SK-N-SH (cell line): ENCODE measurements at regions not wholly inside any gene's neighbourhood (a gene's known extent, or its start where the extent isn't known, plus 50 kb on each side); places are given as distances from the start of the nearest gene placed in this dataset.

Source experiments
- CTCF ChIA-PET: fragments of 300-600, 350-600 bp; formaldehyde crosslinking; extraction: SDS; loops from one replicate; lab custom pipeline; 2021; lab: Yijun Ruan, JAX
- POLR2A ChIA-PET: fragments of 350-600 bp; sonication (Branson Sonifier 250); formaldehyde crosslinking; extraction: SDS; loops from one replicate; lab custom pipeline; 2020; ENCODE audit warnings: antibody characterized with exemption, inconsistent platforms; lab: Yijun Ruan, JAX
- DNase-seq: peaks from one replicate; pipeline ENCODE4 v3.0.0; 2012
- H2AFZ ChIP-seq: fragments of 200-600 bp; sonication (generic); 2 replicates; pipeline ENCODE4 v1.8.1; 2016; ENCODE audit warnings: antibody characterized with exemption, mild to moderate bottlenecking, low read depth
- H3F3A ChIP-seq: fragments of 200-600 bp; sonication (generic); replicated peaks from 2 replicates; pipeline ENCODE3; 2016; ENCODE audit warnings: antibody characterized with exemption, mild to moderate bottlenecking; ENCODE audit not compliant: insufficient read depth
- H3K27ac ChIP-seq, 2 experiments: fragments of 200-500 bp in 1 of 2; fragments of 200-600 bp in 1 of 2; sonication (Bioruptor generic) in 1 of 2; sonication (generic), shearing (Covaris generic) in 1 of 2; 2 replicates each; pipeline versions ENCODE4 v1.5.1 to v1.6.1; 2014 to 2016; ENCODE audit warnings: low read depth in 2 of 2, inconsistent platforms in 1 of 2, low read length in 1 of 2, mild to moderate bottlenecking in 1 of 2, mixed read lengths in 1 of 2
- H3K27me3 ChIP-seq: fragments of 200-600 bp; sonication (generic), shearing (Covaris generic); 2 replicates; pipeline ENCODE4 v1.6.1; 2016; ENCODE audit warnings: mixed run types; ENCODE audit not compliant: insufficient read depth
- H3K36me3 ChIP-seq, 2 experiments: fragments of 200-500 bp in 1 of 2; fragments of 200-600 bp in 1 of 2; sonication (Bioruptor generic) in 1 of 2; sonication (generic) in 1 of 2; replicated peaks in 1 of 2; 2 replicates each; pipeline versions ENCODE3 to v1.5.1; 2014 to 2016; ENCODE audit warnings: low read length in 1 of 2, mild to moderate bottlenecking in 1 of 2; ENCODE audit not compliant: insufficient read depth in 2 of 2, control insufficient read depth in 1 of 2
- H3K4me1 ChIP-seq, 2 experiments: fragments of 200-500 bp in 1 of 2; fragments of 200-600 bp in 1 of 2; sonication (Bioruptor generic) in 1 of 2; sonication (generic), shearing (Covaris generic) in 1 of 2; 2 replicates each; pipeline versions ENCODE4 v1.5.1 to v1.6.1; 2014 to 2016; ENCODE audit warnings: low read depth in 1 of 2, low read length in 1 of 2, mixed run types in 1 of 2; ENCODE audit not compliant: insufficient read depth in 2 of 2, control insufficient read depth in 1 of 2
- H3K4me2 ChIP-seq: fragments of 200-600 bp; sonication (generic), shearing (Covaris generic); 2 replicates; pipeline ENCODE4 v1.6.1; 2017; ENCODE audit warnings: mixed run types
- H3K4me3 ChIP-seq, 2 experiments: fragments of 200-500 bp in 1 of 2; fragments of 200-600 bp in 1 of 2; sonication (Bioruptor generic) in 1 of 2; sonication (generic), shearing (Covaris generic) in 1 of 2; 2 replicates each; pipeline versions ENCODE4 v1.5.1 to v1.8.1; 2014 to 2016; ENCODE audit warnings: low read depth in 2 of 2, inconsistent platforms in 1 of 2, low read length in 1 of 2, mild to moderate bottlenecking in 1 of 2, mixed read lengths in 1 of 2, moderate library complexity in 1 of 2
- H3K79me2 ChIP-seq: fragments of 200-600 bp; sonication (generic); 2 replicates; pipeline ENCODE4 v1.8.1; 2017; ENCODE audit warnings: mild to moderate bottlenecking; ENCODE audit not compliant: insufficient read depth
- H3K9ac ChIP-seq: fragments of 200-600 bp; sonication (generic); 2 replicates; pipeline ENCODE4 v1.6.1; 2017; ENCODE audit warnings: mixed run types
- H3K9me2 ChIP-seq: fragments of 200-600 bp; sonication (generic); 2 replicates; pipeline ENCODE4 v1.6.1; 2017; ENCODE audit warnings: mixed run types
- H3K9me3 ChIP-seq: fragments of 200-600 bp; sonication (generic); 2 replicates; pipeline ENCODE4 v1.6.1; 2017; ENCODE audit warnings: mixed run types, mild to moderate bottlenecking, moderate library complexity
- H4K20me1 ChIP-seq: fragments of 200-600 bp; sonication (generic); 2 replicates; pipeline ENCODE4 v1.6.1; 2017; ENCODE audit warnings: mild to moderate bottlenecking, mixed run types; ENCODE audit not compliant: insufficient read depth
- CTCF ChIP-seq: fragments of 200-600 bp; sonication (generic); IDR thresholded peaks from 2 replicates; pipeline ENCODE4 v1.6.1; 2017; ENCODE audit warnings: antibody characterized with exemption, mild to moderate bottlenecking, moderate library complexity
- ELF1 ChIP-seq: IDR thresholded peaks from 2 replicates; pipeline ENCODE4 v1.4.0; 2012
- EP300 ChIP-seq, 2 experiments: IDR thresholded peaks; 2 replicates each; pipeline versions ENCODE4 v1.4.0 to v1.6.1; 2012; ENCODE audit warnings: borderline replicate concordance in 1 of 2, low read depth in 1 of 2, low read length in 1 of 2
- FOSL2 ChIP-seq: IDR thresholded peaks from 2 replicates; pipeline ENCODE4 v1.4.0; 2012; ENCODE audit warnings: low read depth, mild to moderate bottlenecking, moderate library complexity, borderline replicate concordance
- IRF3 ChIP-seq: fragments of 150-350 bp; IDR thresholded peaks from 2 replicates; pipeline ENCODE4 v1.6.1; 2016; ENCODE audit warnings: mild to moderate bottlenecking, low read depth, low read length
- MXI1 ChIP-seq: IDR thresholded peaks from 2 replicates; pipeline ENCODE4 v1.6.1; 2012; ENCODE audit warnings: mild to moderate bottlenecking, low read depth, low read length, improper control_type of control experiment
- NRF1 ChIP-seq: IDR thresholded peaks from 2 replicates; pipeline ENCODE4 v1.6.1; 2012; ENCODE audit warnings: low read depth, mild to moderate bottlenecking, low read length
- RAD21 ChIP-seq: IDR thresholded peaks from 2 replicates; pipeline ENCODE4 v1.6.1; 2012; ENCODE audit warnings: mild to moderate bottlenecking, low read length
- RFX5 ChIP-seq: IDR thresholded peaks from 2 replicates; pipeline ENCODE4 v1.6.1; 2012; ENCODE audit warnings: mild to moderate bottlenecking, improper control_type of control experiment, low read length
- RXRA ChIP-seq: IDR thresholded peaks from 2 replicates; pipeline ENCODE4 v1.4.0; 2012; ENCODE audit warnings: low read depth, mild to moderate bottlenecking, borderline replicate concordance
- SMC3 ChIP-seq: IDR thresholded peaks from 2 replicates; pipeline ENCODE4 v1.6.1; 2012; ENCODE audit warnings: low read depth, low read length, improper control_type of control experiment
- TAF1 ChIP-seq: IDR thresholded peaks from 2 replicates; pipeline ENCODE4 v1.6.1; 2012; ENCODE audit warnings: low read depth, mild to moderate bottlenecking, low read length, moderate library complexity, borderline replicate concordance
- TCF12 ChIP-seq: IDR thresholded peaks from 2 replicates; pipeline ENCODE4 v1.4.0; 2012
- TEAD4 ChIP-seq: IDR thresholded peaks from 2 replicates; pipeline ENCODE4 v1.4.0; 2012; ENCODE audit warnings: mild to moderate bottlenecking, borderline replicate concordance; ENCODE audit not compliant: insufficient read depth
- WGBS: methylation state at CpG from one replicate; pipeline ENCODE4 v1.1.6; 2017; ENCODE audit warnings: low lambda C conversion rate; 5-methylcytosine and 5-hydroxymethylcytosine counted together
- TF ChIP-seq, protein P1 (sequence below): IDR thresholded peaks from 2 replicates; pipeline ENCODE4 v1.6.1; 2012; ENCODE audit warnings: mild to moderate bottlenecking, low read depth, low read length, moderate library complexity
- TF ChIP-seq, protein P2 (sequence below): IDR thresholded peaks from 2 replicates; pipeline ENCODE4 v1.4.0; 2012; ENCODE audit warnings: low read depth, borderline replicate concordance
- TF ChIP-seq, protein P3 (sequence below): IDR thresholded peaks from 2 replicates; pipeline ENCODE4; 2012

- TF ChIP-seq, protein P1, sequence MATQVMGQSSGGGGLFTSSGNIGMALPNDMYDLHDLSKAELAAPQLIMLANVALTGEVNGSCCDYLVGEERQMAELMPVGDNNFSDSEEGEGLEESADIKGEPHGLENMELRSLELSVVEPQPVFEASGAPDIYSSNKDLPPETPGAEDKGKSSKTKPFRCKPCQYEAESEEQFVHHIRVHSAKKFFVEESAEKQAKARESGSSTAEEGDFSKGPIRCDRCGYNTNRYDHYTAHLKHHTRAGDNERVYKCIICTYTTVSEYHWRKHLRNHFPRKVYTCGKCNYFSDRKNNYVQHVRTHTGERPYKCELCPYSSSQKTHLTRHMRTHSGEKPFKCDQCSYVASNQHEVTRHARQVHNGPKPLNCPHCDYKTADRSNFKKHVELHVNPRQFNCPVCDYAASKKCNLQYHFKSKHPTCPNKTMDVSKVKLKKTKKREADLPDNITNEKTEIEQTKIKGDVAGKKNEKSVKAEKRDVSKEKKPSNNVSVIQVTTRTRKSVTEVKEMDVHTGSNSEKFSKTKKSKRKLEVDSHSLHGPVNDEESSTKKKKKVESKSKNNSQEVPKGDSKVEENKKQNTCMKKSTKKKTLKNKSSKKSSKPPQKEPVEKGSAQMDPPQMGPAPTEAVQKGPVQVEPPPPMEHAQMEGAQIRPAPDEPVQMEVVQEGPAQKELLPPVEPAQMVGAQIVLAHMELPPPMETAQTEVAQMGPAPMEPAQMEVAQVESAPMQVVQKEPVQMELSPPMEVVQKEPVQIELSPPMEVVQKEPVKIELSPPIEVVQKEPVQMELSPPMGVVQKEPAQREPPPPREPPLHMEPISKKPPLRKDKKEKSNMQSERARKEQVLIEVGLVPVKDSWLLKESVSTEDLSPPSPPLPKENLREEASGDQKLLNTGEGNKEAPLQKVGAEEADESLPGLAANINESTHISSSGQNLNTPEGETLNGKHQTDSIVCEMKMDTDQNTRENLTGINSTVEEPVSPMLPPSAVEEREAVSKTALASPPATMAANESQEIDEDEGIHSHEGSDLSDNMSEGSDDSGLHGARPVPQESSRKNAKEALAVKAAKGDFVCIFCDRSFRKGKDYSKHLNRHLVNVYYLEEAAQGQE = no peak
- no peak for TF ChIP-seq FOSL2
- no peak for TF ChIP-seq IRF3
- no peak for TF ChIP-seq TEAD4
- no peak for TF ChIP-seq MXI1
- TF ChIP-seq TCF12 = no peak
- TF ChIP-seq RAD21 = no peak
- TF ChIP-seq TAF1 = no peak
- TF ChIP-seq NRF1 = no peak
- TF ChIP-seq ELF1 = no peak
- no peak for TF ChIP-seq CTCF
- no peak for TF ChIP-seq EP300 (IDR thresholded peaks at IDR 0.05; ENCODE audit: borderline replicate concordance in 1 of 2, low read depth in 1 of 2, low read length in 1 of 2)
- TF ChIP-seq, protein P2, sequence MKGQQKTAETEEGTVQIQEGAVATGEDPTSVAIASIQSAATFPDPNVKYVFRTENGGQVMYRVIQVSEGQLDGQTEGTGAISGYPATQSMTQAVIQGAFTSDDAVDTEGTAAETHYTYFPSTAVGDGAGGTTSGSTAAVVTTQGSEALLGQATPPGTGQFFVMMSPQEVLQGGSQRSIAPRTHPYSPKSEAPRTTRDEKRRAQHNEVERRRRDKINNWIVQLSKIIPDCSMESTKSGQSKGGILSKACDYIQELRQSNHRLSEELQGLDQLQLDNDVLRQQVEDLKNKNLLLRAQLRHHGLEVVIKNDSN = no peak
- TF ChIP-seq SMC3 = no peak
- TF ChIP-seq, protein P3, sequence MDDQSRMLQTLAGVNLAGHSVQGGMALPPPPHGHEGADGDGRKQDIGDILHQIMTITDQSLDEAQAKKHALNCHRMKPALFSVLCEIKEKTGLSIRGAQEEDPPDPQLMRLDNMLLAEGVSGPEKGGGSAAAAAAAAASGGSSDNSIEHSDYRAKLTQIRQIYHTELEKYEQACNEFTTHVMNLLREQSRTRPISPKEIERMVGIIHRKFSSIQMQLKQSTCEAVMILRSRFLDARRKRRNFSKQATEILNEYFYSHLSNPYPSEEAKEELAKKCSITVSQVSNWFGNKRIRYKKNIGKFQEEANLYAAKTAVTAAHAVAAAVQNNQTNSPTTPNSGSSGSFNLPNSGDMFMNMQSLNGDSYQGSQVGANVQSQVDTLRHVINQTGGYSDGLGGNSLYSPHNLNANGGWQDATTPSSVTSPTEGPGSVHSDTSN = no peak
- no peak for TF ChIP-seq RFX5
- TF ChIP-seq RXRA = no peak
- TF ChIP-seq, all 33 proteins: peak for 0
- no peak overlapping the region for H3K4me3 ChIP-seq
- DNase-seq = no peak
- H3K4me2 ChIP-seq = no peak overlapping the region
- peaks cover 3 to 27% of the 10 kb centered on the region in 2 experiments; a peak in 3 of 4 replicates for H3K4me1 ChIP-seq
- no peaks in the 10 kb centered on the region for H3K79me2 ChIP-seq
- no peak overlapping the region for H3K27ac ChIP-seq
- H3F3A ChIP-seq = no peaks in the 10 kb centered on the region
- no peaks in the 10 kb centered on the region for H3K27me3 ChIP-seq
- H3K9ac ChIP-seq = no peak overlapping the region
- H3K9me2 ChIP-seq = no peaks in the 10 kb centered on the region
- WGBS = 38% methylated on average over 1 of the region's 1 CpG
- ChIA-PET CTCF (no interaction called here), POLR2A (no interaction called here)
- H4K20me1 ChIP-seq = no peaks in the 10 kb centered on the region
- no peaks in the 10 kb centered on the region for H3K36me3 ChIP-seq
- no peaks in the 10 kb centered on the region for H3K9me3 ChIP-seq
- H2AFZ ChIP-seq = no peak overlapping the region
Measured at GRCh38 chr2:175601969-175602368, 400.1 kb downstream of the LNPK start.
